Skin epidermis (tissue), 12 donors: ENCODE measurements at regions not wholly inside any gene's neighbourhood (a gene's known extent, or its start where the extent isn't known, plus 50 kb on each side); places are given as distances from the start of the nearest gene placed in this dataset.
A peak's percentile ranks its signal among the peaks of the same experiment; 100 is the strongest.
"Not testable (repeated sequence)": the region's sequence is repeated elsewhere in the genome, so short reads cannot be mapped to it uniquely, and the experiment has no call there.

ENCODE experiments used
- H3K27ac ChIP-seq, 21 experiments: fragments of 200-600 bp; sonication (generic) in 11 of 21; one replicate each; pipeline ENCODE4 v1.5.0; 2020; ENCODE audit warnings: mild to moderate bottlenecking in 3 of 21, inconsistent platforms in 2 of 21, moderate library complexity in 2 of 21
- H3K4me3 ChIP-seq, 7 experiments: fragments of 200-600 bp; sonication (generic) in 2 of 7; one replicate each; pipeline ENCODE4 v1.5.0; 2020; ENCODE audit warnings: inconsistent platforms in 2 of 7, mild to moderate bottlenecking in 2 of 7, moderate library complexity in 1 of 7

DNA sequence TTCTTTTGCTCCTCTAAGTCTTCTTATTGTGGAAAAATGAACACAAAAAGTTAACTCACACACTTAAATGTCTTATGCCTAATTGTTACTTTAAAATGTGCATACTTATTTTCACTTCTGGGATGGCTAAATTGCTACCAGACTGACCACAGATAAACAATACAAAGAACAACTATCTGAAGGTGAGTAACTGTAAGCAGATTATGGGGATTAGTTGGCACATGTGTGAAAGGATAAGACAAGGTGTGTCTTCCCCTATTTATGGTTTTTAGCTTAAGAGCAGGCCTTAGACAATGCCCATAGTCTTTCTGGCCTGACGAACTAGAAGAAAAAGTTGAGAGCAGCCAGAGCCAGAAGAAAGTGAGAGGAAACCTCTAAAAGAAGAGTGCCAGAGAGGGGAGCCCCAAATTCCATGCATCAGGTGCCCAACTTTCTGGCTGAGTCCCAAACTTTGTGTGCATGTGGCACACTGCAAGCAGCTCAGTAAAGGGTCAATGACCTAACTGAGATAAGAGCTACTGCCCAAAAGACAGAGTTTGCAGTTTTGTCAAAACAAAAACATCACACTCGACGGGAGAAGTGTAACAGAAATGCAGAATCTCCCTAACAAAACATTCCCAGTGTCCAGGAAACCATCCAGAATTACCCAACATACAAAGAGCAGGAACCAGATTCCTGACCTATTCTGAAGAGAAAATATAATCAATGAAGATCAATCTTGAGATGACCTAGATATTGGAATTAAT lies 375.4 kb downstream of the KCNRG start:
- H3K27ac ChIP-seq: no peak overlapping the region
- H3K4me3 ChIP-seq: no peak overlapping the region

DNA sequence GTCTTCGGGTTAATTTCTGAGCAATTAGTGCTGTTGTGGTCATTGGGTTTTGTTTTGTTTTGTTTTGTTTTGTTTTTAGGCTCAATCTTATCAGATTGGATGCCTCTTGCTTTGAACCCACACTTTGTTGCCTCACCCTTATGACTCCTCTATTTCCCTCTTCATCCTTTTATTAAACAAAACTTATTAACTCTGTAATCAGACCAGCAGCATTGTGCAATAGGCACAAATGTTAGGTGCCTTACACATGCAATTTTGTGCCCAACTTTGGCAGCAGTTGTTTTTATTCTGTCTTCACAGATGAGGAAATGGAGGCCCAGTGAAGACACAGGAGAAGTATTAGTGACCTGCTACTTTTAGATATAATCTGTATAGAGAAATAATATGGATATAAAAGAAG lies 377.7 kb downstream of the KCNRG start:
- Histone ChIP-seq H3K4me3 (no peak overlapping the region), H3K27ac (no peak overlapping the region)

DNA sequence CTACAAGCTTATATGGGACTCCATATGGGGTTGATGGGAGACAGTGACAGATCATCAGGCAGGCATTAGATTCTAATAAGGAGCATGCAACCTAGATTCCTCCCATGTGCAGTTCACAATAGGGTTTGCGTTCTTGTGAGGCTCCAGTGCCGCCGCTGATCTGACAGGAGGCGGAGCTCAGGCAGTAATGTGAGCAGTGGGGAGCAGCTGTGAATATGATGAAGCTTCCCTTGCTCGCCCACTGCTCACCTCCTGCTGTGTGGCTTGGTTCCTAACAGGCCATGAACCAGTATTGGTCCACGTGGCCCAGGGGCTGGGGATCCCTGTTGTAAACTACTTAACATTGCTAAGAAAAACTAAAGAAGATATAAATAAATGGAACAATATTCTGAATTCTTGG lies 378.4 kb downstream of the KCNRG start:
- H3K4me3 ChIP-seq: no peak overlapping the region

DNA sequence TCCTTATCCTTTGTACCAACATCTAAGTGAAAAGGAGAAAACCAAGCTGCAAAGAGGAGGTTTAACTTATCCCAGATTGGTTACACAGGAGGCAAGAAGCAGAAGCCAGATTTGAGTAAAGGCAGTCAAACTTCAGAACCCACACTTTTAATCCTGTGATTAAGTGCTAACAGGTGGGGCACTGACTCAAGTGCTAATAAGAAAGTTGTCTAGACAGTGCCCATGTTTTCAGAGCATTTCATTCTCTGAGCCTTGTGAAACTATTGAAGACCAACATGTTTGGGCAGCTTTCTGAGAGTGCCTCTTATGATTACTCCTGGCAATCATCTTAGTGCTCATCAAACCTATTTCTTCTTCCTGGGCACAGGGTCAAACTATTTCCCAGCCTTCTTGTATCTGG lies 380.8 kb downstream of the KCNRG start:
- Histone ChIP-seq H3K27ac (peak overlapping the region in 7 of 21 experiments; percentile 2 to 82 (median 50)), H3K4me3 (no peak overlapping the region)

More for the DNA sequence above, 378.4 kb downstream of the KCNRG start:
- no peak overlapping the region for H3K27ac ChIP-seq

DNA sequence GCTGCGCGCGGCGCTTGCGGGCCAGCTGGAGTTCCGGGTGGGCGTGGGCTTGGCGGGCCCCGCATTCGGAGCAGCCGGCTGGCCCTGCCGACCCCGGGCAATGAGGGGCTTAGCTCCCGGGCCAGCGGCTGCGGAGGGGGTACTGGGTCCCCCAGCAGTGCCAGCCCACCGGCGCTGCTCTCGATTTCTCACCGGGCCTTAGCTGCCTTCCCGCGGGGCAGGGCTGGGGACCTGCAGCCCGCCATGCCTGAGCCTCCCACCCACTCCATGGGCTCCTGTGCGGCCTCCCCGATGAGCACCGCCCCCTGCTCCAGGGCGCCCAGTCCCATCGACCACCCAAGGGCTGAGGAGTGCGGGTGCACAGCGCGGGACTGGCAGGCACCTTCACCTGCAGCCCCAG lies 381.4 kb downstream of the KCNRG start:
- H3K27ac ChIP-seq: peak overlapping the region in 8 of 21 experiments; percentile 6 to 82 (median 44)
- H3K4me3 ChIP-seq: not testable (repeated sequence)

DNA sequence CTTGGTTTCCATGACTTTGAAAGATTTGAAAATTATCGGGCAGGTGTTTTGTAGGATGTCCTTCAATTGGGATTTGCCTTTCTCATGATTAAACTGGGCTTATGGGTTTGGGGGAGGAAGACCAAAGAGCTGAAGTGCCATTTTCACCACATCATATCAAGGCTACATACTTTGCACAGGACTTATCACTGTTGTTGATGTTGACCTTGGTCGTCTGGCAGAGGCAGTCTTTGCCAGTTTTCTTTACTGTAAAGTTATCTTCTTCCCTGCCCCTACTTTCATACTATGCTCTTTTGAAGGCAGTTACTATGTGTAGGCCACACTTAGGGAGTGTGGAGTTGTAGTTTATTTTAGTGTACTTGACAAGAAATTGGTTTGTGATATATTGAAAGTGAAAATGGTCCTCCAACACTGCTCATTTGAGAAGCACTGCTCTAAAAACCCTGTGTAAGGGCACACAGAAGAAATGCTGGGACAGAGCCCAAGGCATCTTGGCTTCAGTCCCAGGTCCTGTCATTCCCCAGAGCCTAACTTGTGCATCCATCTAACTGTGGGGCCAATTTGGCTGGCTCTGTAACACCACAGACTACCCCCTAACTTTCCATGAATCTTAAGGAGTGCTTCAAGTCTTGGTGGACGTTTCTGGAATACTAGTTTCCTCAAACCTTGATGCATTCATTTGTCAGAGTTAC lies 384.9 kb downstream of the KCNRG start:
- Histone ChIP-seq H3K27ac (peak overlapping the region in 5 of 21 experiments; percentile 8 to 73 (median 19)), H3K4me3 (no peak overlapping the region)

DNA sequence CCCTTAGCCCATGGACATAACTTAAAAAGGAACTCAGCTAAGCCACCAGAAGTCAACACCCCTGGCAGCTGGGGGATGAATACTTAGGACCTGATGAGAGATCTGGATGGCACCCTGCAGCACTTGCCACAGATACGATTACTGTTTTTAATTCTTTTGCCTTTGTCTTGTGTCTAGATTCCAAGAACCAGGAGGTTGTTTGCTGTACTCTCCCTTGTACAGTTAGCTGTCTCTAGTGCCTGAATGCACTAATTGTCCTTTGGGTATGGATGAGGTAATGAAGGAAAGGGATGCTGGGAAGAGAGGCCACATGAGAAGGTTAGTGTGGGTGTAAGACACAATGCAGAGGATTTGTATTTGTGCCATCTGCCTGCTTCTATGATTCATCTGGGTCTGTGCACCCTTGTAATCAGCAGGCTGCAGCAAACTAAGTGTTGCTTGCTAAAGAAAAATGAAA lies 385.8 kb downstream of the KCNRG start:
- H3K27ac ChIP-seq: peak overlapping the region in 8 of 21 experiments; percentile 3 to 73 (median 20)
- H3K4me3 ChIP-seq: no peak overlapping the region

DNA sequence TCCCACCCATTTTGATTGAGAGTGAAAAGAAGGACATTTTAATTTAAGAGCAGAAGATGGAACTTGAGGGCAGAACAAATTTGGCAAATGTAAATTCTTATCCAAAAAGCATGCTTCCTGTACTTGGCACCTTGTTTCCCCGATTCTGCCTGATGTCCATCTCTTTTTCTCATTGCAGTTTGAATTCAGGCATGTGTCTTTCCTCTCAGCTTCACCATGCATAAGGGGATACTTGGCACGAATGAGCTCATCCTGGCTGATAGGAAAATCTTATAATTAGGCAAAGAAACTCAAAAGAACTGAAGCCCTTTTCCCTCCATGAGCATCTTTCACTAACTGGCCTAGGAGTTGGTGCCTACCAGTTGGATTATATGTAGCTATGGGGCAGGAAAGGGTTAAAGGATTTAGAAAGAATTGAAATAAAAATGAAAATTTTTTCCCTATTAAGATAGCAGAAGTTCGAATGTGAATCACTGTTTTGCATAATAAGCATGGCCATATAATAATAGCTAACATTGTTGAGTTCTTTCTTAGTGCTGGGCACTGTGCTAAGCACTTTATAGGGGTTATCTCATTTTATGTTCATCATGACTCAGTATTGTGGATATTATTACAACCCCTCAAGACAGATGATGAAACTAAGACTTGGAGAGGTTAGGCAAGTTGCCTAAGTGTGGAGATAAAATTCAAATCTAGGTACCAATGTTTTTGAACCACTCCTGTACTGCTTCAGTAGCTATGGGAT lies 386.6 kb downstream of the KCNRG start:
- Histone ChIP-seq H3K27ac (peak overlapping the region in 3 of 21 experiments; percentile 3 to 73 (median 32)), H3K4me3 (no peak overlapping the region)

DNA sequence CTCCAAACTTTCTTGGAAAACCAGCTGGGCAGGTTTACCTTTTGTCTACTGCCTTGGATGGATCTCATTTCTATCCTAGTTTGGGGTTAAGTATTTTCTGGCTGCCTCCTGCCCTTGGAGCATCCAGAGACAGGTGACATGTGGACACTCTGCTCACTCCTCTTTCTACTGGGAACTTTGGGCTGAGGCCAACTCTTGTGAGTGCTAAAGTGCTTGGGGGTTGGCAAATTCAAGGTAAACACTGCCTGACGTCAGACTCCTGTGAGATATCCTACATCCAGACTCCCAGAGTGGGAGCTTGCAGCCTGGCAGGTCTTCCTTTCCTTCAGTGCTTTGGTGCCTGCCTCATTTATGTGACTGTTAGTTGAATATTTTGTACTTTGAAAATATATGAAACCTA lies 388.1 kb downstream of the KCNRG start:
- Histone ChIP-seq H3K4me3 (no peak overlapping the region), H3K27ac (peak overlapping the region in 1 of 21 experiments; percentile 4)

DNA sequence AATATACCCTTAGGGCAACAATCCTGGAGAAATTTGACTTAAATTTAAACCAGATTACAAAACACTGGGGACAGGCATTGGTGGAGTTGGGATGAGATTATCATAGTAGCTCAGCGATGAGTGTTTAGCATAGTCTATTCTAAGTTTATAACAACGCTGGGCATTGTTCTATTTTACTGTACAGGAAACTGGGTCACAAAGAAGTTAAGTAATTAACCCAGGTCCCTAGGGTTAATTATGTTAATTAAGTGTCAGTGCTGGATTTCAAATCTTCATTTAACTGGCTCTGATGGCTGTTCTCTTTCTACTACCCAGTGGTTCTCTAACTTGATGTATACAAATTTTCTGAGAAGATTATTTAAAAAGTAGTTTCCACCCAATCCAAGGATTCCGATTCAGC lies 388.9 kb downstream of the KCNRG start:
- no peak overlapping the region for H3K4me3 ChIP-seq
- H3K27ac ChIP-seq: no peak overlapping the region

DNA sequence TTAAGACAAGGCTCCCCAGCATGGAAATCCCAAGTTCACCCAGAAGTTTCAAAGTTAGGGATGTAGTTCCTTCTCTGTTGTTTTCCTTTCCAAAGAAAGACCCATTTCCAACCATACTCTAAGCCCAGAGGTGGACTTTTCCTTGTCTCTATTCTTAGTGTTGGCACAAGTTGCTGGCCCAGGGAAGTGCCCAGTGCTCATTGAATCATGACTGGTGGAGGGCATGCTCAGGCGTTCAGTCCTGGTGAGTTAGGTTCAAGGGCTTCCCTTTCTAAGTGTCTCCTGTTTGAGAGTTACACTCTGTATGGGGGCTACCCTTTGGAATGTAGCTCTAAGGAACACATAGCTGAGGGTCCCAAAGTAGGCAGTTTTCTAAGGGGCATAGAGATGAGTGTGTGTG lies 389.5 kb downstream of the KCNRG start:
- no peak overlapping the region for H3K27ac ChIP-seq
- H3K4me3 ChIP-seq: no peak overlapping the region

DNA sequence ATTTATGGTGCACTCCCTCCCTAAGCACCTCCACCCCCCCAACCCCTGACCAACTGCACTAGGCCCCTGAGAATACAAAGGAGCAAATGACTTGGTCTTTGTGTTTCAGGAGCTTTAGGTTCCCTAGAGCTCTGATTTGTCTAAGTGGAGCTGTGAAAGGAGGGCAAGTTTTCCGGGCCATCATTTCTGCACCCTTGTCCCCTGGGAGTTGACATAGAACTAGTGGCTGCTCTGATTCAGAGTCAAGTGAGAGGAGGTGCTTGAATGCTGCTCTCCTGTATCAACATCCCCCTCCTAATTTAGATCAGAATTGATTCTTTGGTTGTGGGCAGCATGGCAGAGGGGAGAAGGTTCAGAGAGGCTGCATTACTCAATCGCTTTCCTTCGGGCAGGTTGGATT lies 391.6 kb downstream of the KCNRG start:
- Histone ChIP-seq H3K27ac (no peak overlapping the region), H3K4me3 (no peak overlapping the region)

DNA sequence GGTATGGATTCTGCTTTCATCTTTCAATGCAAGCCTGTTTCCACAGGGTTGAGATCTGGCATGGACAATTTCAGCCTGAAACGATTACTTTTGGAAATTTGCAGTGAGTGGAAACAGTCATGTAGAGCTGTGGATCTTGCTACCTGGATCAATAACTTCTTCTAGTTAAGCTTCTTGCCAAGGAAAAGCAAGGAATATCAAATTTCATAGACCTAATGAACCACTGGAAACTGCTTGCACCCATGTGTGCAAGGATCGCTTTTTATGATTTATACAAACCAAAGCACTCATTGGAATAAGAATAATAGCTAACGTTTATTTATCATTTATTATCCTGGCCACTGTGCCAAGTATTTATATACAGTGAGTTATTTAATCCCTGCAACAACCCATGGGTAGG lies 392.8 kb downstream of the KCNRG start:
- Histone ChIP-seq H3K4me3 (no peak overlapping the region), H3K27ac (no peak overlapping the region)

DNA sequence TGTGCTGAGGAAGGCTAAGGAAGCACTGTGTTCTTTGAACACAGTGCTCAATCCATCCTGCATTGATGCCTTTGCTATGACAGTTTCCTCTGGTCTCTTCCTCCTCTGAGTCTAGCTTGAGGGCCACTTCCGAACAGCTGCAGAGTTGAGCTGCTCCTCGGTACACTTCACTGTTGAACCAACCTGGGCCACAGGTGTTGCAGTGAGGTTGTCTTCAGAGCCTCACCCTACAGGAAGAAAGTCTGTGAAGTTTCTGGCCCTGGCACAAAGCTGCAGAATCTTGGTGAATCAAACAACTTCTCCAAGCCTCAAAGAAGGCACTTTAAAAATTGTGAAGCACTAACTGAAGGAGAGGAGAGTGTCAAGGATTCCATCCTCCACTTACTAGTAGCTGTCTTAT lies 394.0 kb downstream of the KCNRG start:
- Histone ChIP-seq H3K4me3 (no peak overlapping the region), H3K27ac (no peak overlapping the region)

DNA sequence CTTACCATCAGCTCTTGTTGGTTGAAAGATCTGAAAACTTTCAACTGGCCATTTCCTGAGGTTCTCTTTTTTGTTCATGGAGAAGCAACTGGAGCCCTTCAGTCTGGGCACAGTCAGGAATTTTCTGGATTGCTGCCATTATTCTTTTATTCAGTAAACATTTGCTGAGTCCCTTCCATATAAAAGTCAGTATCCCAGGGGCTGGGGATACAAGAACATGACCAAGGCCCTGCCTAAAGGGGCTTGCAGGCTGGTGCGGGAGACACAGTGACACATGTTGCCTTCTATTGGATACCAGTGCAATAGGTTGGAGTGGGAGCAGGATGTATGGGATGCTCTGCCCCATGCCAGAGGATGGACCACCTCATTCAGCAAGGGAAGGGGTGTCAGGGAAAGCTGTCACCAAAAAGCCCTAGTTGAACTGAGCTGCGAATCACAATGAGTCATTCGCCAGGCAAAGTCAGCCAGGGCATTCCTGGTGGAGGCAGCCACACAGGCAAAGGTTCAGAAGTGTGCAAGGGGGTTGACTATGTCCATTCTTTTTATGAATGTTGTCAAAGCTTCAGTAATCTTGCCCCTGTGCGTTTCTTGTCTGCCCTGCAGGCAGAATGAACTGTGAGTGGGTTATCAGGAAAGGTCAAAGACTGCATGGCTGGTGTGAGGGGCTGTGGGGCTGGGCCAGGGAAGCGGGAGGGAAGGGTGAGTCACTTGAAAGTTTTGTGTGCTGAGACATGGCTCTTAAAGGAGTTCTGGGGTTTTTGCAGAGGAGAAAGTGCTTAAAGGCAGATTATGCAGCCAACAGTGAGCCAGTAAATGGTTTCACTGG lies 395.9 kb downstream of the KCNRG start:
- H3K4me3 ChIP-seq: no peak overlapping the region
- H3K27ac ChIP-seq: peak overlapping the region in 3 of 21 experiments; percentile 7 to 11 (median 11)

DNA sequence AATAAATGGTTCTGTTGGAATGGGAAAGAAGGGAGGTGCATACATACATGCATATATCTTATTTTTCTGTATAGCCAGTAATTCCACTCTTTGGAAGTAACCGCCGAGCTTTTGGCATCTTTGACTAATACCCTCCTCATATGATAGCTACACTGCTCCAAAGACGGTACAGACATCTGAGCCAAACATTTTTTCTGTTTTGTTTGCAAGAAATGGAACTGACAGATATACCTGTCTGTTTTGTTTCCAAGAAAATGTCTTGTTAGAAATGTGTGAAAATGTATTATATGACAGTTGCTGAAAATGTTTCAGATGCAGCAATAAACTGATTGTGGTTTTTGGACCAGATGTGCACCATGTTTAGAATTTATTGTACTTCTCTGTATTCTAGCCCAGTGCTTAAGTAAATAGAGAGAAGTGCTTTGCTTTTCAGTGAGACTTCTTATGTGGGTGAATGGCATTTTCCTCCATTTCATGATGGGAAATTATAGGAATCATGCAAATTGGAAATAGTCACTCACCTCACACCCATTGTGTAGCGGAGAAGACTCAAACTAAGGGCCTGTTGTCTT lies 396.9 kb downstream of the KCNRG start:
- Histone ChIP-seq H3K4me3 (no peak overlapping the region), H3K27ac (peak overlapping the region in 1 of 21 experiments; percentile 6)

DNA sequence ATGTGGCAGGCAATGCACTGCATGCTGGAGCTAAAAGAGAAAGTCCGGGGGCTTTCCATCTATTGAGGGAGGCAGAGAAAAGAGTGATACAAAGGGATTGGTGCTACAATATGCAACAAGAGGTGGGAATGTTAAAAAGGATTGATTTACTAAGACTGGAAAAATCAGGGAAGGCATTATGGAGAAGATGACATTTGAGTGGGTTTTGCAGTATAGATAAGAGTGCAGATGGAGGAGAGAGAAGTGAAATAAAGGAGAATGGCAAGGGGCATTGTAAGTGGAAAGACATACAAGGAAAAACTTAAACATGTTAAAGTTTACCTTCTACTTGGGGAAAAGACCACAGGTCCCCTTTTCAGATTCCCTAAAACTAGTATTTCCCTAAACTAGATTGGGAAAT lies 399.4 kb downstream of the KCNRG start:
- H3K27ac ChIP-seq: no peak overlapping the region
- H3K4me3 ChIP-seq: no peak overlapping the region

DNA sequence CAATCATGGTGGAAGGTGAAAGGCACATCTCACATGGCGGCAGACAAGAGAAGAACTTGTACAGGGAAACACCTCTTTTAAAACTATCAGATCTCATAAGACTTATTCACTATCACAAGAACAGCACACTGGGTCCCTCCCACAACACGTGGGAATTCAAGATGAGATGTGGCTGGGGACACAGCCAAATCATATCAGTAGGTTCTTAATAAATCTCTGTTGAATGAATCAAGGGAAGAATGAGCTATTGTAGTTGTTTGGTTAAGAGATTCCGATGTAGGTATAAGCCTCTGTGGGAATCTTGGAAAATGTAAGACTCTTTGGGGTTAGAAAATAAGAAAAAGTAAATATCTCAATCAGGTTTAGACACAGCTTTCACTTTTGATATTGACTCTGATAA lies 400.2 kb downstream of the KCNRG start:
- H3K4me3 ChIP-seq: no peak overlapping the region
- H3K27ac ChIP-seq: no peak overlapping the region

DNA sequence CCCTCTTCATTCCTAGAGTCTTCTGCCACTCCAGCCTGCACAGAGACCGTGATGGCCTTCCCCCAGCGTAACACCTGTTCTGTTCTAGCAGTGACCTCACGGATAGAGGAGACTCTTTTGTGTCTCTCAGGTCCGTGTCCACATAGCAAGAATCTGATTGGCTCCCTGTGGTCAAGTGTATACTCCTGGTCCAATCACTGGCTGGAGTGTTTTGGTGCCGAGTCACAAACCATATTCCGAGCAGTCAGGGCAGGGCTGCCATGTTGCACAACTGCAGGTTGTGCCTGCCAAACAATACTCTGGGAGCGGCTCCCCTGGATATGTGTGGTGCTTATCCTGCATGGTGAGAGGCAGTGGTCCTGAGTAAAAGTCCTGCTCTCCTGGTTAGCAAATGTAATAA lies 402.4 kb downstream of the KCNRG start:
- Histone ChIP-seq H3K27ac (no peak overlapping the region), H3K4me3 (no peak overlapping the region)
